H1 (cell line): ENCODE measurements at regions not wholly inside any gene's neighbourhood (a gene's known extent, or its start where the extent isn't known, plus 50 kb on each side); places are given as distances from the start of the nearest gene placed in this dataset.

Source experiments
- ASH2L ChIP-seq: fragments of 200-600, 300-600 bp; sonication (generic); IDR thresholded peaks from one replicate; pipeline ENCODE4 v1.7.1; 2017; ENCODE audit warnings: low read length
- CHD2 ChIP-seq: IDR thresholded peaks from 2 replicates; pipeline ENCODE4 v1.6.1; 2012; ENCODE audit warnings: low read length, improper control_type of control experiment
- EP300 ChIP-seq, 2 experiments: IDR thresholded peaks; 1 replicate in 1 of 2; 2 replicates in 1 of 2; pipeline ENCODE4 v1.6.1; 2011 to 2012; ENCODE audit warnings: low read depth in 2 of 2, low read length in 2 of 2, mild to moderate bottlenecking in 2 of 2, borderline replicate concordance in 1 of 2, inconsistent platforms in 1 of 2, moderate library complexity in 1 of 2
- FOSL1 ChIP-seq: IDR thresholded peaks from 2 replicates; pipeline ENCODE4 v1.6.1; 2011; ENCODE audit warnings: mild to moderate bottlenecking, low read depth, low read length, moderate library complexity; ENCODE audit not compliant: insufficient read depth
- GTF2F1 ChIP-seq: IDR thresholded peaks from 2 replicates; pipeline ENCODE4 v1.6.1; 2012; ENCODE audit warnings: low read depth, low read length, improper control_type of control experiment, borderline replicate concordance
- HDAC2 ChIP-seq, 2 experiments: fragments of 300-600 bp in 1 of 2; sonication (generic) in 1 of 2; IDR thresholded peaks; 2 replicates each; pipeline ENCODE4 v1.6.1; 2011 to 2012; ENCODE audit warnings: low read depth in 2 of 2, low read length in 2 of 2, mild to moderate bottlenecking in 2 of 2, moderate library complexity in 2 of 2, borderline replicate concordance in 1 of 2, inconsistent platforms in 1 of 2
- KDM4A ChIP-seq: IDR thresholded peaks from one replicate; pipeline ENCODE4 v1.7.1; 2012; ENCODE audit warnings: low read depth, mild to moderate bottlenecking, moderate library complexity, low read length, inconsistent platforms; ENCODE audit not compliant: severe bottlenecking
- RBBP5 ChIP-seq: IDR thresholded peaks from 2 replicates; pipeline ENCODE4 v1.7.1; 2012; ENCODE audit warnings: low read depth, mild to moderate bottlenecking, inconsistent platforms, low read length, moderate library complexity, borderline replicate concordance
- SIX5 ChIP-seq: IDR thresholded peaks from 2 replicates; pipeline ENCODE4 v1.6.1; 2011; ENCODE audit warnings: mild to moderate bottlenecking, low read depth, low read length
- TF ChIP-seq, protein P1 (sequence below): fragments of 300-600 bp; sonication (generic); IDR thresholded peaks from 2 replicates; pipeline ENCODE4 v1.7.1; 2012; ENCODE audit warnings: low read length, moderate library complexity, mild to moderate bottlenecking, inconsistent platforms; ENCODE audit not compliant: insufficient replicate concordance
- TF ChIP-seq, protein P2 (sequence below): IDR thresholded peaks from 2 replicates; pipeline ENCODE4 v1.6.1; 2012; ENCODE audit warnings: inconsistent platforms

DNA sequence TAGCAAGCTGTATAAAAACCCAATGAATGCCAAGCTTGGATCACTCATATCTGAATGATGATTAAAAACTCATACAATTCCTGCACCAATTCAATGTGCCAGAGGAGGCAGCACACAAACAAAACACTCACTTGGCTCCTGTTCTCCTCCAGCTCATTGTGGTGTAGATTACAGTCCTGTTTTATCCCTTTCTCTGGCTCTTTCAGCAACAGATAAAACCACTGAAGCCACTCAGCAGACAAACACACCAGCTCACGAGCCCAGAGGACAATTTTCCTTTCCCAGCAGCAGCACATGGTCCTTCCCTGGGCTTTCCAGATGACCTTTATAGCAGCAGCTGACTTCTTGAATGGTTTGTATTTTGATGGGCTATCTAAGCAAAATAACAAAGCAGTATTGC lies 107.3 kb upstream of the STARD3NL start (continued):
- TF ChIP-seq, protein P1, sequence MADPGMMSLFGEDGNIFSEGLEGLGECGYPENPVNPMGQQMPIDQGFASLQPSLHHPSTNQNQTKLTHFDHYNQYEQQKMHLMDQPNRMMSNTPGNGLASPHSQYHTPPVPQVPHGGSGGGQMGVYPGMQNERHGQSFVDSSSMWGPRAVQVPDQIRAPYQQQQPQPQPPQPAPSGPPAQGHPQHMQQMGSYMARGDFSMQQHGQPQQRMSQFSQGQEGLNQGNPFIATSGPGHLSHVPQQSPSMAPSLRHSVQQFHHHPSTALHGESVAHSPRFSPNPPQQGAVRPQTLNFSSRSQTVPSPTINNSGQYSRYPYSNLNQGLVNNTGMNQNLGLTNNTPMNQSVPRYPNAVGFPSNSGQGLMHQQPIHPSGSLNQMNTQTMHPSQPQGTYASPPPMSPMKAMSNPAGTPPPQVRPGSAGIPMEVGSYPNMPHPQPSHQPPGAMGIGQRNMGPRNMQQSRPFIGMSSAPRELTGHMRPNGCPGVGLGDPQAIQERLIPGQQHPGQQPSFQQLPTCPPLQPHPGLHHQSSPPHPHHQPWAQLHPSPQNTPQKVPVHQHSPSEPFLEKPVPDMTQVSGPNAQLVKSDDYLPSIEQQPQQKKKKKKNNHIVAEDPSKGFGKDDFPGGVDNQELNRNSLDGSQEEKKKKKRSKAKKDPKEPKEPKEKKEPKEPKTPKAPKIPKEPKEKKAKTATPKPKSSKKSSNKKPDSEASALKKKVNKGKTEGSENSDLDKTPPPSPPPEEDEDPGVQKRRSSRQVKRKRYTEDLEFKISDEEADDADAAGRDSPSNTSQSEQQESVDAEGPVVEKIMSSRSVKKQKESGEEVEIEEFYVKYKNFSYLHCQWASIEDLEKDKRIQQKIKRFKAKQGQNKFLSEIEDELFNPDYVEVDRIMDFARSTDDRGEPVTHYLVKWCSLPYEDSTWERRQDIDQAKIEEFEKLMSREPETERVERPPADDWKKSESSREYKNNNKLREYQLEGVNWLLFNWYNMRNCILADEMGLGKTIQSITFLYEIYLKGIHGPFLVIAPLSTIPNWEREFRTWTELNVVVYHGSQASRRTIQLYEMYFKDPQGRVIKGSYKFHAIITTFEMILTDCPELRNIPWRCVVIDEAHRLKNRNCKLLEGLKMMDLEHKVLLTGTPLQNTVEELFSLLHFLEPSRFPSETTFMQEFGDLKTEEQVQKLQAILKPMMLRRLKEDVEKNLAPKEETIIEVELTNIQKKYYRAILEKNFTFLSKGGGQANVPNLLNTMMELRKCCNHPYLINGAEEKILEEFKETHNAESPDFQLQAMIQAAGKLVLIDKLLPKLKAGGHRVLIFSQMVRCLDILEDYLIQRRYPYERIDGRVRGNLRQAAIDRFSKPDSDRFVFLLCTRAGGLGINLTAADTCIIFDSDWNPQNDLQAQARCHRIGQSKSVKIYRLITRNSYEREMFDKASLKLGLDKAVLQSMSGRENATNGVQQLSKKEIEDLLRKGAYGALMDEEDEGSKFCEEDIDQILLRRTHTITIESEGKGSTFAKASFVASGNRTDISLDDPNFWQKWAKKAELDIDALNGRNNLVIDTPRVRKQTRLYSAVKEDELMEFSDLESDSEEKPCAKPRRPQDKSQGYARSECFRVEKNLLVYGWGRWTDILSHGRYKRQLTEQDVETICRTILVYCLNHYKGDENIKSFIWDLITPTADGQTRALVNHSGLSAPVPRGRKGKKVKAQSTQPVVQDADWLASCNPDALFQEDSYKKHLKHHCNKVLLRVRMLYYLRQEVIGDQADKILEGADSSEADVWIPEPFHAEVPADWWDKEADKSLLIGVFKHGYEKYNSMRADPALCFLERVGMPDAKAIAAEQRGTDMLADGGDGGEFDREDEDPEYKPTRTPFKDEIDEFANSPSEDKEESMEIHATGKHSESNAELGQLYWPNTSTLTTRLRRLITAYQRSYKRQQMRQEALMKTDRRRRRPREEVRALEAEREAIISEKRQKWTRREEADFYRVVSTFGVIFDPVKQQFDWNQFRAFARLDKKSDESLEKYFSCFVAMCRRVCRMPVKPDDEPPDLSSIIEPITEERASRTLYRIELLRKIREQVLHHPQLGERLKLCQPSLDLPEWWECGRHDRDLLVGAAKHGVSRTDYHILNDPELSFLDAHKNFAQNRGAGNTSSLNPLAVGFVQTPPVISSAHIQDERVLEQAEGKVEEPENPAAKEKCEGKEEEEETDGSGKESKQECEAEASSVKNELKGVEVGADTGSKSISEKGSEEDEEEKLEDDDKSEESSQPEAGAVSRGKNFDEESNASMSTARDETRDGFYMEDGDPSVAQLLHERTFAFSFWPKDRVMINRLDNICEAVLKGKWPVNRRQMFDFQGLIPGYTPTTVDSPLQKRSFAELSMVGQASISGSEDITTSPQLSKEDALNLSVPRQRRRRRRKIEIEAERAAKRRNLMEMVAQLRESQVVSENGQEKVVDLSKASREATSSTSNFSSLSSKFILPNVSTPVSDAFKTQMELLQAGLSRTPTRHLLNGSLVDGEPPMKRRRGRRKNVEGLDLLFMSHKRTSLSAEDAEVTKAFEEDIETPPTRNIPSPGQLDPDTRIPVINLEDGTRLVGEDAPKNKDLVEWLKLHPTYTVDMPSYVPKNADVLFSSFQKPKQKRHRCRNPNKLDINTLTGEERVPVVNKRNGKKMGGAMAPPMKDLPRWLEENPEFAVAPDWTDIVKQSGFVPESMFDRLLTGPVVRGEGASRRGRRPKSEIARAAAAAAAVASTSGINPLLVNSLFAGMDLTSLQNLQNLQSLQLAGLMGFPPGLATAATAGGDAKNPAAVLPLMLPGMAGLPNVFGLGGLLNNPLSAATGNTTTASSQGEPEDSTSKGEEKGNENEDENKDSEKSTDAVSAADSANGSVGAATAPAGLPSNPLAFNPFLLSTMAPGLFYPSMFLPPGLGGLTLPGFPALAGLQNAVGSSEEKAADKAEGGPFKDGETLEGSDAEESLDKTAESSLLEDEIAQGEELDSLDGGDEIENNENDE: no peak
- TF ChIP-seq HDAC2 (IDR thresholded peaks at IDR 0.05; ENCODE audit: borderline replicate concordance in 1 of 2, low read depth in 2 of 2, low read length in 2 of 2): 0 out of 4 replicates have a peak, but pooled peaks of 1 of the 2 experiments have one; percentile 37
- TF ChIP-seq FOSL1: no peak
- TF ChIP-seq SIX5: no peak
- no peak for TF ChIP-seq GTF2F1
- no peak for TF ChIP-seq ASH2L
- TF ChIP-seq, protein P2, sequence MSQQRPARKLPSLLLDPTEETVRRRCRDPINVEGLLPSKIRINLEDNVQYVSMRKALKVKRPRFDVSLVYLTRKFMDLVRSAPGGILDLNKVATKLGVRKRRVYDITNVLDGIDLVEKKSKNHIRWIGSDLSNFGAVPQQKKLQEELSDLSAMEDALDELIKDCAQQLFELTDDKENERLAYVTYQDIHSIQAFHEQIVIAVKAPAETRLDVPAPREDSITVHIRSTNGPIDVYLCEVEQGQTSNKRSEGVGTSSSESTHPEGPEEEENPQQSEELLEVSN: no peak
- TF ChIP-seq RBBP5: no peak
- no peak for TF ChIP-seq CHD2
- TF ChIP-seq KDM4A: no peak
- TF ChIP-seq EP300 (IDR thresholded peaks at IDR 0.05; ENCODE audit: borderline replicate concordance in 1 of 2, low read depth in 2 of 2, low read length in 2 of 2): no peak
